GM19468 (cell line): ENCODE measurements at regions not wholly inside any gene's neighbourhood (a gene's known extent, or its start where the extent isn't known, plus 50 kb on each side); places are given as distances from the start of the nearest gene placed in this dataset.

Experiments
- ATAC-seq: cut with Tn5 transposase; IDR thresholded peaks from one replicate; pipeline ENCODE4 v1.9.1; 2021; ENCODE audit warnings: mild to moderate bottlenecking, moderate library complexity, moderate number of reproducible peaks; ENCODE audit not compliant: unreplicated experiment; ENCODE audit errors: extremely low read depth

GRCh38 chr6:92559003-92559402 lies 860.4 kb downstream of the EPHA7 start:
- no peak for ATAC-seq

DNA sequence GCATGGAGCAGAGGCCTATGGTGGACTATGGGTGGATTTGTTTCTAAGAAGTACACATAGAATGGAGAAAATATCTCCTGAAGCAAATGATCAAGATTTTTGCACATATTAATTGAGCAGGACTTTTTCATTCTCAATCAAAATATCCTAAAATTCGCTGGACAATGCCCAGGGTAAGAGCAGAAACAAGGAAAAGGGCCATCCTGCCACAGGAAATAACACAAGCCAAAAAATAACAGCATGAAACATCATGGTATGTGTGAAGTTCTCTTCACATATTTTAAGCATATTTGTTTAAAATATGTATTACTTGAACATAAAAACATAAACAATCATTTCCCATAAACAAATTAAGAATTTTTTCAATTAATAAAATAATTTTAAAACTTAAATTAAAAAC lies 868.9 kb downstream of the EPHA7 start:
- no peak for ATAC-seq

GRCh38 chr6:92545861-92546260 lies 873.5 kb downstream of the EPHA7 start:
- ATAC-seq, result no peak

- ATAC-seq, result no peak
Measured at GRCh38 chr6:92541448-92542060, 877.8 kb downstream of the EPHA7 start.

DNA sequence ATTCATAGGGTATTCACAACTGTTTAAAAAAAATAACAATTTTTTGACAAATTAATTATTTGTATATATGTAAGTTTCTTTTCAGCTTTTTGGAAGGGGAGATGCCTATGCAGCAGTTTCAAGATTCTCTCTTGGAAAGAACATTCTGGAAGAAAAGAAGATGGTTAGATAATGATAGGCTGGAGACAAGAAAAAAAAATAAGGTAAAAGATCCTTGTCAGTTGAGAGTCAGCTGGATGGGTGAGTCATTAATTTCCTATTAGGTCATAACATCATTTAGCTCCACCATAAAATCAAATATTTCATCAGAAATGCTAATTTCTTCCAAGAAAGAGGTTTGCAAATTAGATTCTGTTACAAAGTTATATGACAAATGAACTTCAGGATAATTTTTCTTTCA lies 880.4 kb downstream of the EPHA7 start:
- ATAC-seq, result no peak

- no peak for ATAC-seq
Measured at GRCh38 chr6:92538275-92538674, 881.1 kb downstream of the EPHA7 start.

DNA sequence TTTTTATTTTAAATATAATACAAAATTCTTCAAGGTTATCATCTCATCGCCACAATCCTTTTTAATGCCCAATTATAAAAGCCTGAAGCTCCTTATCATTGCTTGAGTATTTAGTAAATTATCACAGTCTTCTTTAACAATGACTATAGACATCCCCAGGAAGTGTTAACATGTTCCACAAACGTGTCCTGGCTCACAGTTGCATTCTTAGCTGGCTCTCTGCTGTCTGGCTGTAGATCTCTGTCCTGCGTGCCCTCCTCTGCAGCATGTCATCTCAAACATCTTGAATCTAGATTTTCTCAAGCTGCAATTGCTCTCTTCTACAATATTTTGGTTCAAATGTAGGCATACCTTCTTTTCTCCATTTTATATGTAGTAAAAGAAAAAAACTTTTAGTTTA lies 885.2 kb downstream of the EPHA7 start:
- no peak for ATAC-seq

DNA sequence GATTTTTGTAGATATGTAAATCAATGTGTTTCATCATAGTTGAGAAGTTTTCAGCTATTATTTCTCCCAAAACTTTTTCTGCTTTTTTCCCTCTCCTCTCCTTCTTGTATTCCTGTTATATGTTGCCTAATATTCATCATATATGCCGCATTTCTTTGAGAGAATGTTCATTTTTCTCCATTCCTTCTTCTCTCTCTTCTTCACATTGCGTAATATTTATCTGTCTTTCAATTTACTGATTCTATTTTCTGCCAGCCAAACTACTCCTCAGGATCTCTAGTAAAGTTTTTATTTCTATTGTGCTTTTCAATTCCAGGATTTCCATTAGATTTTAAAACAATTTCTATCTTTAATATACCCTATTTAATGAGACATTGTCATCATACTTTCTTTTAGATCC lies 896.8 kb downstream of the EPHA7 start:
- ATAC-seq, result no peak

DNA sequence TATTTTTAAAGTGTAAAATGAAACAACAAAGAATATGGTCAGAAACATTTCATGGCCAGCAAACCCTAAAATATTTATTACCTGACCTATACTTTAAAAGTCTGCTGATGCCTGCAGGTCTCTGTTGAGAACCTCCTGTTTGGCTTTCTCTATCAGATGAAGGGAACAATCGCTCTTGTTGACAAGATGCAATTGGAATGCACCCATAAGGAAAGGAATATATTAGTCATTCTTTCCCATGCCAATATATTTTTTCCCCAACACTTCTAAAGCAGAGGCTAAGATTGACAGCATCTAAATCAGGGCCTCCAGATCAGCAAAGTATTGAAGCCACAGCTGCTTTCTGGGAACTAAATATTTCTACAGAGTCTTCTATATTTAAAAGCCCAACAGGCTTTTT lies 897.8 kb downstream of the EPHA7 start:
- no peak for ATAC-seq

DNA sequence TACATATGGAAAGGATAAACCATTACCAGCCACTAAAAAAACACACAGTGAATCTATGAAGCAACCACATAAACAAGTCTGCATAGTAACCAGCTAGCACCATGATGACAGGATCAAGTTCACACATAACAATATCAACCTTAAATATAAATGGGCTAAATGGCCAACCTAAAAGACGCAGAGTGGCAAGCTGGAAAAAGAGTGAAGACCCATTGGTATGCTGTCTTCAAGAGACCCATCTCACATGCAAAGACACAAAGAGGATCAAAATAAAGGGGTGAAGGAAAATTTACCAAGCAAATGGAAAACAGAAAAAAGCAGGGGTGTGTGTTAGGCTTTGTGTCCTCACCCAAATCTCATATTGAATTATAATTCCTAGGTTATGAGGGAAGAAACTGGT lies 909.2 kb downstream of the EPHA7 start:
- ATAC-seq, result no peak

DNA sequence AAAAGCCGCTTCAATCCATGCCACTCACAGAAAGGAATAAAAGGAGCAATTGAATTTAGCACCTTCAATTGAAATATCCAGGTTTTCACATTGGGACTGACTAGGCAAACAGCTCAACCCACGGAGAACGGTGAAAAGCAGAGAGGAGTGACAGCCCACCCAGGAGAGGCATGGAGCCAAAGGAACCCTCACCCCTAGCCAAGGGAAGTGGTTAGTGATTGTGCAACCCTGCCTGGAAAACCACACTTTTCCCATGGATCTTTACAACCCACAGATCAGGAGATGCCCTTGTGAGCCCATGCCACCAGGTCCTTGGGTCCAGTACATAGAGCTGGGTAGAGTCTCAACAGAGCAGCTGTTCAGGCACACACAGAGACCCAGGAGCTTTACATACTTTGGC lies 911.8 kb downstream of the EPHA7 start:
- ATAC-seq, result no peak

DNA sequence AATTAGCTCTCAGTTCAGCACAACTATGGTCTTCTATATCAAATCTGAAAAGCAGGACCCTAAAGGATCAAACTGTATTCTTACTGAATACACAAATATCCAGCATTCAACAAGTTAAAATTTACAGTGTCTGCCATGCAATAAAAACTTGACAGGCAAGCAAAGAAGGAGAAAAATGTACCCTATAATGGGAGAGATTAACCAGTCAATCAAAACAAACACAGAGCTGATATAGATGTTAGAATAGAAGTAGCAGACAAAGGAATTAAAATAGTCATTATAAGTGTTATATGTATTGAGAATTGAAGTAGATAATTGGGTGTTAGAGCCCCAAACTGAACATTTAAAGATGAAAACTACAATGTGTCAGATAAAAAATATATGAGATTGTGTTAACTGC lies 914.9 kb downstream of the EPHA7 start:
- no peak for ATAC-seq

GRCh38 chr6:92497281-92497680 lies 922.1 kb downstream of the EPHA7 start:
- no peak for ATAC-seq

GRCh38 chr6:92496527-92496926 lies 922.8 kb downstream of the EPHA7 start:
- ATAC-seq, result no peak

- ATAC-seq, result no peak
Measured at GRCh38 chr6:92495242-92495641, 924.1 kb downstream of the EPHA7 start.

DNA sequence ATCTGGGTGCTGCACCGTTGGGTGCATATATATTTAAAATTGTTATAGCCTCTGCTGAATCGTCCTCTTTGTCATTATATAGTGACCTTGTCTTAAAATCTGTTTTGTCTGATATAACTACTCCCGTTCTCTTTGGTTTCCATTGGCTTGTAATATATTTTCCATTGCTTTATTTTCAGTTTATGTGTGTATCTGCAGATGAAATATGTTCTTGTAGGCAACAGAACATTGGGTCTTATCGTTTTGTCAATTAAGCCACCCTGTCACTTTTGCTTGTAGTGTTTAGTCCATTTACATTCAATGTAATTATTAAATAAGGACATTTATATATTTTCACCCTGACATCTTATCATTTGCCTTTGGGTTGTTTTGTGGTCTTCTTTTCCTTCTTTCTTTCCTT lies 933.9 kb downstream of the EPHA7 start:
- no peak for ATAC-seq

- no peak for ATAC-seq
Measured at GRCh38 chr6:92479831-92480230, 939.5 kb downstream of the EPHA7 start.

DNA sequence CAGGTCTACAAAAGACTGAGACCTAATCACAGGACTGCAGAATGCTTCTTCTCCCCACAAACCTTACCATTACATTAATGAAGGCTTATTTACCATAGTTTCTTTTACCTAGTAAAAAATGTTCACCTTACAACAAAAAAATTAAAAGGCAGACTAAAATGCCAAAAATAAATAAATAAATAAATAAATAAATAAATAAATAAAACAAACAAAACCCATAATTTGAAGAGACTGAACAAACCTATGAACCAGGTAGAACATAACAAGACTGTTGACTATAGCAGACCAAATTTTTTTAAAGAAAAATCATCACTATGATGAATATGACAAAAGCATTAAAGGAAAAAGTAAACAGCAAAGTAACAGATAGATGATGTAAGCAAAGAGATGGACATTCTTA lies 946.3 kb downstream of the EPHA7 start:
- ATAC-seq, result no peak

DNA sequence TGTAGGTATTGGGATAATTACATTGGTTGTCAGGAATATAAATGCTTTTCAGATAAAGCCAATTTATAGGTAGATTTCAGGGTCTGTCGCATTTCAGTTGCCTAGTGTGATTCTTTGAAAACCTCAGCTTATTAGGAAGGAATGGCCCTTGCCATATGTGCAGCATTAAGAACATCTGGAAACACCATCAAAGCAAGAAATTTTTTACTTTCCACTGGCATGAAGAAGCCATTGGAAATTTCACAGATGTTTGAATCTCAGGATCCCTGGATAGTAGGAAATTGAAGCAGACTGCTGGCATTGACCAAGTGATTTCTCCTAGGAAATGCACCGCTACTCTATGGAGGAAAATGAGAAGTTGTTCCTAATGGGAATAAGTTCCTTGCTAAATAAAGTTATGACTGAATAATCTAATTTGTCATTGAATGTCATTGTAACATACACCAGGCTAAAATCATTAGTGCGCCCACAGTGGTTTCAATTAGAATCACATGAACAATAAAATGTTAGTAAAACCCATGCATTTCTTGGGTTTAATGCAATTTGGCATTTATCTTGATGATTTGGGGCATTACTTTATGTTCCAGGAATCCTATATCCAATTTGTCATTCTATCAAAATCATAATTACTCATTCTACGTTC lies 950.1 kb downstream of the EPHA7 start:
- no peak for ATAC-seq

GRCh38 chr6:92468066-92468465 lies 951.3 kb downstream of the EPHA7 start:
- no peak for ATAC-seq

- ATAC-seq, result no peak
Measured at GRCh38 chr6:92460133-92460532, 959.2 kb downstream of the EPHA7 start.

GRCh38 chr6:92459606-92460005 lies 959.8 kb downstream of the EPHA7 start:
- ATAC-seq, result no peak
